Stimulated activated CD4-positive, alpha-beta T cell treated with anti-CD3 and anti-CD28 coated beads, TNF-alpha, amount 100 ng/mL, for 4 hours (primary cell): ENCODE measurements at regions not wholly inside any gene's neighbourhood (a gene's known extent, or its start where the extent isn't known, plus 50 kb on each side); places are given as distances from the start of the nearest gene placed in this dataset.
"Not testable (repeated sequence)": the region's sequence is repeated elsewhere in the genome, so short reads cannot be mapped to it uniquely, and the experiment has no call there.

ENCODE experiments used
- DNase-seq, 3 experiments: peaks; one replicate each; pipeline ENCODE4 v3.0.0-alpha.2; 2020; ENCODE audit warnings: low read depth in 3 of 3

GRCh38 chr5:155767470-155767869 is 559.5 kb upstream of the SGCD start:
- DNase-seq: no peak

- no peak for DNase-seq
Measured at GRCh38 chr5:155768332-155768731, 558.6 kb upstream of the SGCD start.

- no peak for DNase-seq
Measured at GRCh38 chr5:155772009-155772662, 554.8 kb upstream of the SGCD start.

GRCh38 chr5:155773680-155774079 is 553.3 kb upstream of the SGCD start:
- DNase-seq: no peak

- no peak for DNase-seq
Measured at GRCh38 chr5:155780260-155780659, 546.7 kb upstream of the SGCD start.

GRCh38 chr5:155783246-155783645 is 543.7 kb upstream of the SGCD start:
- DNase-seq: no peak

- no peak for DNase-seq
Measured at GRCh38 chr5:155783791-155784190, 543.2 kb upstream of the SGCD start.

- DNase-seq: no peak
Measured at GRCh38 chr5:155786108-155786507, 540.9 kb upstream of the SGCD start.

GRCh38 chr5:155792873-155793272 is 534.1 kb upstream of the SGCD start:
- no peak for DNase-seq

- DNase-seq: no peak
Measured at GRCh38 chr5:155794795-155795194, 532.2 kb upstream of the SGCD start.

- DNase-seq: no peak
Measured at GRCh38 chr5:155799308-155799707, 527.7 kb upstream of the SGCD start.

- no peak for DNase-seq
Measured at GRCh38 chr5:155807884-155808576, 518.9 kb upstream of the SGCD start.

GRCh38 chr5:155815248-155815647 is 511.7 kb upstream of the SGCD start:
- DNase-seq: no peak

- DNase-seq: no peak
Measured at GRCh38 chr5:155822177-155822576, 504.8 kb upstream of the SGCD start.

- DNase-seq: no peak
Measured at GRCh38 chr5:155826611-155827507, 500.1 kb upstream of the SGCD start.

GRCh38 chr5:155827508-155827815 is 499.5 kb upstream of the SGCD start:
- not testable (repeated sequence) for DNase-seq

GRCh38 chr5:155827949-155828348 is 499.0 kb upstream of the SGCD start:
- DNase-seq: no peak

- no peak for DNase-seq
Measured at GRCh38 chr5:155831491-155831890, 495.5 kb upstream of the SGCD start.

- no peak for DNase-seq
Measured at GRCh38 chr5:155833287-155833686, 493.7 kb upstream of the SGCD start.

- no peak for DNase-seq
Measured at GRCh38 chr5:155834271-155834975, 492.5 kb upstream of the SGCD start.

GRCh38 chr5:155836089-155836803 is 490.7 kb upstream of the SGCD start:
- DNase-seq: no peak
